Osteoblast (primary cell): ENCODE measurements at regions not wholly inside any gene's neighbourhood (a gene's known extent, or its start where the extent isn't known, plus 50 kb on each side); places are given as distances from the start of the nearest gene placed in this dataset.

Experiments
- DNase-seq: peaks from one replicate; pipeline ENCODE4 v3.0.0; 2011; ENCODE audit warnings: low spot score, mixed read lengths; ENCODE audit not compliant: insufficient read length; ENCODE audit errors: missing footprints
- H2AFZ ChIP-seq: 2 replicates; pipeline ENCODE4 v1.6.0; 2011; ENCODE audit warnings: mild to moderate bottlenecking, low read length
- H3K27ac ChIP-seq: 2 replicates; pipeline ENCODE4 v1.5.1; 2011; ENCODE audit warnings: mild to moderate bottlenecking, low read depth, low read length, moderate library complexity
- H3K27me3 ChIP-seq: 2 replicates; pipeline ENCODE4 v1.6.0; 2012; ENCODE audit warnings: mild to moderate bottlenecking, control low read depth, inconsistent platforms, low read length, moderate library complexity; ENCODE audit not compliant: insufficient read depth
- H3K36me3 ChIP-seq: 2 replicates; pipeline ENCODE4 v1.5.1; 2011; ENCODE audit warnings: mild to moderate bottlenecking, low read length, control low read depth, moderate library complexity; ENCODE audit not compliant: insufficient read depth
- H3K4me1 ChIP-seq: 2 replicates; pipeline ENCODE4 v1.5.1; 2011; ENCODE audit warnings: mild to moderate bottlenecking, low read length, control low read depth, moderate library complexity; ENCODE audit not compliant: insufficient read depth
- H3K4me2 ChIP-seq: 2 replicates; pipeline ENCODE4 v1.6.0; 2011; ENCODE audit warnings: mild to moderate bottlenecking, low read length; ENCODE audit not compliant: insufficient read depth
- H3K4me3 ChIP-seq: fragments of 200-600 bp; sonication (generic); 3 replicates; pipeline ENCODE4 v1.5.1; 2012; ENCODE audit warnings: mild to moderate bottlenecking, low read length, inconsistent platforms; ENCODE audit not compliant: insufficient read depth
- H3K79me2 ChIP-seq: 2 replicates; pipeline ENCODE4 v1.6.0; 2012; ENCODE audit warnings: mild to moderate bottlenecking, low read length, control low read depth, inconsistent platforms; ENCODE audit not compliant: insufficient read depth
- H3K9me3 ChIP-seq: 2 replicates; pipeline ENCODE4 v1.5.1; 2011; ENCODE audit warnings: low read depth, low read length, control low read depth
- H4K20me1 ChIP-seq: 2 replicates; pipeline ENCODE4 v1.6.0; 2012; ENCODE audit warnings: mild to moderate bottlenecking, low read length, control low read depth; ENCODE audit not compliant: insufficient read depth
- CTCF ChIP-seq: IDR thresholded peaks from 2 replicates; pipeline ENCODE4 v1.5.1; 2011; ENCODE audit warnings: mild to moderate bottlenecking, low read depth, low read length, moderate library complexity; ENCODE audit errors: extremely low read depth

GRCh38 chr2:52960881-52961280 lies 806.7 kb upstream of the CHAC2 start:
- Histone ChIP-seq H4K20me1 (no peaks in the 10 kb centered on the region), H3K36me3 (no peaks in the 10 kb centered on the region), H2AFZ (no peak overlapping the region), H3K9me3 (no peaks in the 10 kb centered on the region), H3K27me3 (no peaks in the 10 kb centered on the region), H3K79me2 (no peaks in the 10 kb centered on the region), H3K4me3 (no peak overlapping the region), H3K27ac (no peak overlapping the region), H3K4me1 (no peaks in the 10 kb centered on the region), H3K4me2 (no peak overlapping the region)
- TF ChIP-seq CTCF: no peak
- peak; percentile 5 for DNase-seq

GRCh38 chr2:52959801-52960200 lies 807.8 kb upstream of the CHAC2 start:
- H3K4me1 ChIP-seq: no peaks in the 10 kb centered on the region
- no peaks in the 10 kb centered on the region for H3K9me3 ChIP-seq
- no peak overlapping the region for H3K4me3 ChIP-seq
- TF ChIP-seq CTCF: no peak
- no peak overlapping the region for H3K27ac ChIP-seq
- no peaks in the 10 kb centered on the region for H4K20me1 ChIP-seq
- H3K79me2 ChIP-seq: no peaks in the 10 kb centered on the region
- no peak overlapping the region for H3K4me2 ChIP-seq
- DNase-seq: no peak
- no peak overlapping the region for H2AFZ ChIP-seq
- no peaks in the 10 kb centered on the region for H3K36me3 ChIP-seq
- H3K27me3 ChIP-seq: no peaks in the 10 kb centered on the region

DNA sequence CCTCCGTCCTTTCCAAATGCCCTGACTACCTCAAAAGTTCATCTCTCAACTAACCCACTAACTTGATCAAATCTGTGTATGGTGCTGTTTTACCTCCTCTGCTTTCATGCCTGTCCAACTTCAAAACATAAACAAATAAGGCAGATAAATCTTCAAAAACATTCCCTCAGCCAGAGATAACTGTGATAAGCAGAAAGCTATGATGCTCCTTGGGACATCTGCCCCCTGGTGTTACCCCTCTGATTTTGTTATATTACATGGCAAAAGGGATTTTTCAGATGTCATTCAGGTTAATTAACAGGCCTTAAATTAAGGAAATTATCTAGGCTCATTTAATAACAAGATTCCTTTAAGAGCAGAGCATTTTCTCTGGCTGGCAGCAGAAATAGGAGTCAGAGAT lies 810.8 kb upstream of the CHAC2 start:
- H3K27ac ChIP-seq: no peak overlapping the region
- H3K4me3 ChIP-seq: no peak overlapping the region
- no peaks in the 10 kb centered on the region for H3K79me2 ChIP-seq
- no peaks in the 10 kb centered on the region for H3K27me3 ChIP-seq
- no peaks in the 10 kb centered on the region for H3K4me1 ChIP-seq
- peak; percentile 15 for TF ChIP-seq CTCF
- DNase-seq: no peak
- H3K9me3 ChIP-seq: no peaks in the 10 kb centered on the region
- H3K36me3 ChIP-seq: no peaks in the 10 kb centered on the region
- no peaks in the 10 kb centered on the region for H4K20me1 ChIP-seq
- H3K4me2 ChIP-seq: no peak overlapping the region
- H2AFZ ChIP-seq: no peak overlapping the region

DNA sequence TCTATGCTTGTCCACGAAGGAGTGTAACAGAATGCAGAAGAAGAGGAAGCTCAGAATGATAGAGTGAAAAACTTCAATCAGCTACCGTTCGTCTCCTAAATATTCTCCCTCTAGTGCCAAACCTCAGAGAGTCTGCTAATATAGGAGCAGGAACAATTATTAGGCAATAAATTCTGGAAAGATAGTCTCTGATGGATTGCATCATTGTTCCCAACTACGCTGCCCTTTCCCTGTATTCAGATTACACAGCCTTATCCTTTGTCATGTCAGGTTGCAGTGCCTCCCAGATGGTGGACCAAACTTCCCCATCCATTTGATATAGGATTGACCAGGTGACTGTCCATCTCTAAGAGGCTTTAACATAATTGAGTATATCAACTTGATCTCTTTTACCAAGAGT lies 811.5 kb upstream of the CHAC2 start:
- no peak for TF ChIP-seq CTCF
- no peak overlapping the region for H3K4me2 ChIP-seq
- H4K20me1 ChIP-seq: no peaks in the 10 kb centered on the region
- H3K27me3 ChIP-seq: no peaks in the 10 kb centered on the region
- DNase-seq: no peak
- H3K4me1 ChIP-seq: no peaks in the 10 kb centered on the region
- no peak overlapping the region for H3K4me3 ChIP-seq
- H2AFZ ChIP-seq: no peak overlapping the region
- H3K27ac ChIP-seq: no peak overlapping the region
- no peaks in the 10 kb centered on the region for H3K36me3 ChIP-seq
- H3K9me3 ChIP-seq: no peaks in the 10 kb centered on the region
- no peaks in the 10 kb centered on the region for H3K79me2 ChIP-seq
